ENCODE measurements at regions not wholly inside any gene's neighbourhood (a gene's known extent, or its start where the extent isn't known, plus 50 kb on each side); places are given as distances from the start of the nearest gene placed in this dataset.

DNA sequence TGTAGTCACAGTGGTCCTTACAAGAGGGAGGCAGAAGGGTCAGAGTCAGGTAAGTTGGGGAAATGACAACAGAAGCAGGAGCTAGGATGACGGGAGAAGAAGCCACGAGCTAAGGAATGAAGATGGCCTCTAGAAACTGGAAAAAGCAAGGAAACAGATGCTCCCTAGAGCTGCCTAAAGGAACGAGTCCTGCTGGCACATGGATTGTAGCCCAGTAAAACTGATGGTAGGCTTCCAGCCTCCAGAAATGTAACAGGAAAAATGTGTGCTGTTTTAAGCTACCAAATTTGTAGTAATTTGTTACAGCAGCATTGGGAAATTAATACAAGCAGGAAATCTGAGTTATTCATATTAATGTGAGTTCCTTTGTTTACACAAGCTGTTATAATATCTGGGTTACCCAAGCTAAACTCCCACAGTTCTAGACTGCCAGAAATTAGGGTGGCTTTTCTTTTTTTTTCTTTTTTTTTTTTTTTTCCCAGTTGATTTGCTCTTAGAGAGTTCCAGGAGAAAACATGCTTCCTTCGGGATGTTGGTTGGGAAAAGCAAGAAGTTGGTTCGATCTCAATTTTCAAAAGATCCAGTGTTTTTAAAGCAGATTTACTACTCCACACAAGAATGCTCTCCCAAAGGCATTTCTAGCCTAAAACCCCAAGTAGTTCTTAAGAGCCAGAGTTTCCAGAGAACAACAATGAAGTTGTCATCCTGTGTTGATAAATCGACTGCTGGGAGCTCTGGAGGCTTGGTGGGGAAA, 400.0 kb upstream of the SLC24A2 start:
- no peak overlapping the region for H3K27ac ChIP-seq
- TF ChIP-seq ZFX (IDR thresholded peaks at IDR 0.05; ENCODE audit: borderline replicate concordance) (no peak), CTCF (IDR thresholded peaks at IDR 0.05) (no peak)

GRCh38 chr9:20187318-20187717, 398.5 kb upstream of the SLC24A2 start:
- no peak overlapping the region for H3K27ac ChIP-seq
- no peak for TF ChIP-seq CTCF (IDR thresholded peaks at IDR 0.05)
- TF ChIP-seq ZFX (IDR thresholded peaks at IDR 0.05; ENCODE audit: borderline replicate concordance): no peak

- no peak overlapping the region for H3K27ac ChIP-seq
- TF ChIP-seq CTCF (IDR thresholded peaks at IDR 0.05) (no peak), ZFX (IDR thresholded peaks at IDR 0.05; ENCODE audit: borderline replicate concordance) (no peak)
Observed at GRCh38 chr9:20186823-20187222, 398.0 kb upstream of the SLC24A2 start.

- TF ChIP-seq CTCF (IDR thresholded peaks at IDR 0.05) (no peak), ZFX (IDR thresholded peaks at IDR 0.05; ENCODE audit: borderline replicate concordance) (no peak)
- H3K27ac ChIP-seq: no peak overlapping the region
Observed at GRCh38 chr9:20186231-20186630, 397.4 kb upstream of the SLC24A2 start.

DNA sequence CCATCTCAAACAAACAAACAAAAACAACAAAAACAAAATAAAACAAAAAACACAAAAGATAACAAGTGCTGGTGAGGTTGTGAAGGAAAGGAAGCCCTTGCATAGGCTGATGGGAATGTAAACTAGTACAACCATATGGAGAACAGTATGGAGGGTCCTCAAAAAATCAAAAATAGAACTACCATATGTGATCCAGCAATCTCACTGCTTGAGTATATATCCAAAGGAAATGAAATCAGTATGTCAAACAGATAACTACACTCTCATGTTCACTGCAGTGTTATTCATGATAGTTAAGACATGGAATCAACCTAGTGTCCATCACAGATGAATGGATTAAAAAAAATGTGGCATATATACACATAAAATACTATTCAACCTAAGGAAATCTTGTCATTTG, 395.7 kb upstream of the SLC24A2 start:
- TF ChIP-seq ZFX (IDR thresholded peaks at IDR 0.05; ENCODE audit: borderline replicate concordance) (no peak), CTCF (IDR thresholded peaks at IDR 0.05) (no peak)
- H3K27ac ChIP-seq: no peak overlapping the region

GRCh38 chr9:20178679-20179078, 389.8 kb upstream of the SLC24A2 start:
- TF ChIP-seq CTCF (IDR thresholded peaks at IDR 0.05) (no peak), ZFX (IDR thresholded peaks at IDR 0.05; ENCODE audit: borderline replicate concordance) (no peak)
- no peak overlapping the region for H3K27ac ChIP-seq

DNA sequence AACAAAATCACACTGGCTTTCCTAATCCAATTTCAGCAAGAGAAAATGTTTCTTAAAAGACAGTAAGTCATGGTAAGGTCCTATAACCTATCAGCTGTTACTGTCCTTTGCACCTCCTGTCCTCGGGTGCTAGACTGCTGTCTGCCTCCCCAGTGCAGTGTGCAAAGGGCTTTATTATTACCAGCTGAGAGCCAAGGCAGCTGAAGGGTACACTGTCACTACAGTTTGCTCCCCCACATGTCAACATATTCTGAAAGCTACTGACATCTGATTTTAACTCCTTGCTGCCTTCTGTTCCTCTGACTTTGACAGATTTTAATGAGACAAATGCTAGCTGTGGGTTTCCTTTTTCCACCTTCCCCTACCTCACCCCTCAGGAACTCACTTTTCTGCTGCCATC, 389.4 kb upstream of the SLC24A2 start:
- no peak overlapping the region for H3K27ac ChIP-seq
- TF ChIP-seq ZFX (IDR thresholded peaks at IDR 0.05; ENCODE audit: borderline replicate concordance): no peak
- no peak for TF ChIP-seq CTCF (IDR thresholded peaks at IDR 0.05)

Measured in 22Rv1 (cell line).